ENCODE measurements at regions not wholly inside any gene's neighbourhood (a gene's known extent, or its start where the extent isn't known, plus 50 kb on each side); places are given as distances from the start of the nearest gene placed in this dataset.
"Not testable (repeated sequence)": the region's sequence is repeated elsewhere in the genome, so short reads cannot be mapped to it uniquely, and the experiment has no call there.

DNA sequence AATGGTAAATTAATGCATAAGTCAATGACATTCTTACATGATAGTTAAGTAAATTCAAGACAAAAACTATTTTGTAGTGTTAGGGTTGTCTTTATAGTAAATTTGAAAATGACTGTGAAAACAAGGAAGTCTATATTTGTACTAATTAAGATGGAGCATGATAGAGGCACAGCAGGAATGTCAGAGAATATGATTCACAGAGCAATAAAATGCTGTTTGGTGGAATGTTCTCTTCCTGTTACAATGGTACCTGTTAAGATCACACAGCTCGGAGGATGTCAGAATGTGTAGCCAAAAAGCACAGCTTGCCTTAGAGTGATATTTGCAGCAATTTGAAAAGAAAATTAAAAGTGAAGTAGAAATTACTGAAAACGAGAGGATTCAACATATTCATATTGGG lies 2339.7 kb upstream of the RAG2 start:
- H3K27ac Mint-ChIP-seq, result no peak overlapping the region
- TF ChIP-seq, protein P1, sequence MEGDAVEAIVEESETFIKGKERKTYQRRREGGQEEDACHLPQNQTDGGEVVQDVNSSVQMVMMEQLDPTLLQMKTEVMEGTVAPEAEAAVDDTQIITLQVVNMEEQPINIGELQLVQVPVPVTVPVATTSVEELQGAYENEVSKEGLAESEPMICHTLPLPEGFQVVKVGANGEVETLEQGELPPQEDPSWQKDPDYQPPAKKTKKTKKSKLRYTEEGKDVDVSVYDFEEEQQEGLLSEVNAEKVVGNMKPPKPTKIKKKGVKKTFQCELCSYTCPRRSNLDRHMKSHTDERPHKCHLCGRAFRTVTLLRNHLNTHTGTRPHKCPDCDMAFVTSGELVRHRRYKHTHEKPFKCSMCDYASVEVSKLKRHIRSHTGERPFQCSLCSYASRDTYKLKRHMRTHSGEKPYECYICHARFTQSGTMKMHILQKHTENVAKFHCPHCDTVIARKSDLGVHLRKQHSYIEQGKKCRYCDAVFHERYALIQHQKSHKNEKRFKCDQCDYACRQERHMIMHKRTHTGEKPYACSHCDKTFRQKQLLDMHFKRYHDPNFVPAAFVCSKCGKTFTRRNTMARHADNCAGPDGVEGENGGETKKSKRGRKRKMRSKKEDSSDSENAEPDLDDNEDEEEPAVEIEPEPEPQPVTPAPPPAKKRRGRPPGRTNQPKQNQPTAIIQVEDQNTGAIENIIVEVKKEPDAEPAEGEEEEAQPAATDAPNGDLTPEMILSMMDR (IDR thresholded peaks at IDR 0.05), result no peak
- no peak overlapping the region for H3K4me3 Mint-ChIP-seq
- peaks cover under 1% of the 10 kb centered on the region for H3K9me3 Mint-ChIP-seq
- no peaks in the 10 kb centered on the region for H3K4me1 Mint-ChIP-seq
- no peak for DNase-seq
- no peaks in the 10 kb centered on the region for H3K36me3 Mint-ChIP-seq (ENCODE audit: low read depth)
- no peaks in the 10 kb centered on the region for H3K27me3 Mint-ChIP-seq (ENCODE audit: low read depth, poor library complexity)

DNA sequence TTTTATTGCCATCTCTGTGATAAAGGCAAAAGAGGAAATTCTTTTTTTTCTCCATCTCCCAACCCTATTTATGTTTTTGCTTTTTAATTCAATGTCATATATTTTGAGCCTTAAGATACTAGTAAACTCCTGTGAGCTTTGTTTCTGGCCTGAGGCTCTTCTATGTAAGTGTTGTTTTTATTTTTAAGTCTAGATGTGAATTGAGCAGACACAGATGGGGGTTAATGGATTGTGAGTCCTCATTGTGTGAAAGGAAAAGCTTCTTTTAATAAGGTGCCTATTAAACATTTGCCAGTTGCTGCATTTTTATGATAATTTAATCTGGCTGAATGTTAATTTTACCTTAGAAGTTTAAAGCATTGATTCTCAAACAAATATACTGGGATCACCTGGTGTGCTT lies 2337.9 kb upstream of the RAG2 start:
- Mint-ChIP-seq H3K4me3 (no peak overlapping the region), H3K9me3 (peaks cover 18% of the 10 kb centered on the region), H3K4me1 (no peaks in the 10 kb centered on the region), H3K36me3 (ENCODE audit: low read depth) (no peaks in the 10 kb centered on the region), H3K27me3 (ENCODE audit: low read depth, poor library complexity) (no peaks in the 10 kb centered on the region), H3K27ac (no peak overlapping the region)
- TF ChIP-seq, protein P1 (IDR thresholded peaks at IDR 0.05), result no peak
- DNase-seq, result no peak

GRCh38 chr11:38927993-38928392 lies 2330.0 kb upstream of the RAG2 start:
- TF ChIP-seq, protein P1 (IDR thresholded peaks at IDR 0.05), result no peak
- no peak for DNase-seq
- H3K4me1 Mint-ChIP-seq, result no peaks in the 10 kb centered on the region
- no peaks in the 10 kb centered on the region for H3K36me3 Mint-ChIP-seq (ENCODE audit: low read depth)
- H3K9me3 Mint-ChIP-seq, result peaks cover 23% of the 10 kb centered on the region
- H3K27me3 Mint-ChIP-seq (ENCODE audit: low read depth, poor library complexity), result no peaks in the 10 kb centered on the region
- no peak overlapping the region for H3K27ac Mint-ChIP-seq
- no peak overlapping the region for H3K4me3 Mint-ChIP-seq

- Mint-ChIP-seq H3K36me3 (ENCODE audit: low read depth) (no peaks in the 10 kb centered on the region), H3K27me3 (ENCODE audit: low read depth, poor library complexity) (no peaks in the 10 kb centered on the region), H3K9me3 (peaks cover 4% of the 10 kb centered on the region), H3K4me3 (no peak overlapping the region), H3K4me1 (no peaks in the 10 kb centered on the region), H3K27ac (no peak overlapping the region)
- TF ChIP-seq, protein P1 (IDR thresholded peaks at IDR 0.05), result no peak
- no peak for DNase-seq
These were observed 2326.6 kb upstream of the RAG2 start for GRCh38 chr11:38924644-38925043.

GRCh38 chr11:38900211-38900610 lies 2302.2 kb upstream of the RAG2 start:
- Mint-ChIP-seq H3K36me3 (ENCODE audit: low read depth) (no peaks in the 10 kb centered on the region), H3K4me1 (peaks cover 9% of the 10 kb centered on the region), H3K4me3 (no peak overlapping the region), H3K9me3 (no peaks in the 10 kb centered on the region), H3K27me3 (ENCODE audit: low read depth, poor library complexity) (no peaks in the 10 kb centered on the region), H3K27ac (peak overlapping the region; percentile 41)
- DNase-seq, result no peak
- TF ChIP-seq, protein P1 (IDR thresholded peaks at IDR 0.05), result no peak

DNA sequence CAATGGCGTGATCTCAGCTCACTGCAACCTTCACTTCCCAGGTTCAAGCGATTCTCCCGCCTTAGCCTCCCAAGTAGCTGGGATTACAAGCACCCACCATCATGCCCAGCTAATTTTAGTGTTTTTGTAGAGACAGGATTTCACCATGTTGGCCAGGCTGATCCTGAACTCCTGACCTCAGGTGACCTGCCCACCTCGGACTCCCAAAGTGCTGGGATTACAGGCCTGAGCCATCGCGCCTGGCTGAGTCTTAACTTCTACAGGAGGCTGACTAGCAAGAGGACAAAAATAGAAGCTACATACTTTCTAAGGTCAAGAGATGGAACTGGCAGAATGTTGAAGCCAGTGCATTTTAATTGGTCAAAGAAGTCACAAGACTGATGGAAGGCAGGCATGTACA lies 2296.2 kb upstream of the RAG2 start:
- H3K27ac Mint-ChIP-seq, result peak overlapping the region; percentile 45
- H3K4me3 Mint-ChIP-seq; H3K36me3 Mint-ChIP-seq (ENCODE audit: low read depth); H3K4me1 Mint-ChIP-seq; DNase-seq; H3K27me3 Mint-ChIP-seq (ENCODE audit: low read depth, poor library complexity); H3K9me3 Mint-ChIP-seq: not testable (repeated sequence)
